ENCODE measurements at regions not wholly inside any gene's neighbourhood (a gene's known extent, or its start where the extent isn't known, plus 50 kb on each side); places are given as distances from the start of the nearest gene placed in this dataset.

DNA sequence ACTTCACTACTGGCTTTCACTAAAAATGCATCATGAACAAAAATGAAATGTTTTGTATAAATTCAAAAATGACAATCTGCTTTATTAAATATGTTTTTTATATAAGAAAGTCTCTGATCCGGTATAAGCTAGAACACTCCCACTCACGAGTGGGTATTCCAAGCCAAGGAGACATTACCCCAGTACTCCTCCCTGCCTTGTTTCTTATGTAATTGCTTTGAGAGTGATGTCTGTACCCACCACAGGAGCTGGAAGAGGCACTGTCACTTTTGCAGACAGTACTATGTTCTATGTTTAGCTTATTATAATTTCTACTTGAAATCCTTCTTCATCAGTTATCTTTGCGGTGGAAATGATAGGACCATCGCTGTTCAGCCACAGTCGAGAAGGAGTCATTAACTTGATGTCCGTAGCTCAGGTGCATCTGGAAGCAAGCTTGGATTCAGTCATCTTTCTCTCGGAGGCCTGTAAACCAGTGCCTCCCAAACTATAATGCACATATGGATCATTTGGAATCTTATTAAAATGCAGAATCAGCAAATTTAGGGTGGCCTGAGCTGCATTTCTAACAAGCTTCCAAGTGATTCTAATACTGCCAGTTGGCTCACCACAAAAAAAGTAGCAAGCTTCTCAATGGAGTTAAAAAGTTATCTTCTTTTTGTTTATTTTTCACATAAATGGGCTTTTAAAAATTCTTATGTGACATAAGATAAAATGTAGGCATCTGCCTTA lies 396.4 kb downstream of the GRIA2 start:
- no peaks in the 10 kb centered on the region for H3K36me3 ChIP-seq
- no peak overlapping the region for H3K27ac ChIP-seq
- no peaks in the 10 kb centered on the region for H3K9me3 ChIP-seq
- TF ChIP-seq POLR2A (IDR thresholded peaks at IDR 0.05), result no peak
- TF ChIP-seq, protein P1, sequence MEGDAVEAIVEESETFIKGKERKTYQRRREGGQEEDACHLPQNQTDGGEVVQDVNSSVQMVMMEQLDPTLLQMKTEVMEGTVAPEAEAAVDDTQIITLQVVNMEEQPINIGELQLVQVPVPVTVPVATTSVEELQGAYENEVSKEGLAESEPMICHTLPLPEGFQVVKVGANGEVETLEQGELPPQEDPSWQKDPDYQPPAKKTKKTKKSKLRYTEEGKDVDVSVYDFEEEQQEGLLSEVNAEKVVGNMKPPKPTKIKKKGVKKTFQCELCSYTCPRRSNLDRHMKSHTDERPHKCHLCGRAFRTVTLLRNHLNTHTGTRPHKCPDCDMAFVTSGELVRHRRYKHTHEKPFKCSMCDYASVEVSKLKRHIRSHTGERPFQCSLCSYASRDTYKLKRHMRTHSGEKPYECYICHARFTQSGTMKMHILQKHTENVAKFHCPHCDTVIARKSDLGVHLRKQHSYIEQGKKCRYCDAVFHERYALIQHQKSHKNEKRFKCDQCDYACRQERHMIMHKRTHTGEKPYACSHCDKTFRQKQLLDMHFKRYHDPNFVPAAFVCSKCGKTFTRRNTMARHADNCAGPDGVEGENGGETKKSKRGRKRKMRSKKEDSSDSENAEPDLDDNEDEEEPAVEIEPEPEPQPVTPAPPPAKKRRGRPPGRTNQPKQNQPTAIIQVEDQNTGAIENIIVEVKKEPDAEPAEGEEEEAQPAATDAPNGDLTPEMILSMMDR (IDR thresholded peaks at IDR 0.05), result no peak
- TF ChIP-seq POLR2AphosphoS5 (IDR thresholded peaks at IDR 0.05), result no peak
- no peak for TF ChIP-seq EP300 (IDR thresholded peaks at IDR 0.05)
- WGBS, 2 donors, result 94 to 96% methylated on average over 7 of the region's 7 CpGs
- no peak for DNase-seq
- H3K27me3 ChIP-seq, result no peaks in the 10 kb centered on the region
- intact Hi-C loops (cut with DNase I), result no loop called here
- no peaks in the 10 kb centered on the region for H3K4me1 ChIP-seq
- no peak overlapping the region for H3K4me3 ChIP-seq

DNA sequence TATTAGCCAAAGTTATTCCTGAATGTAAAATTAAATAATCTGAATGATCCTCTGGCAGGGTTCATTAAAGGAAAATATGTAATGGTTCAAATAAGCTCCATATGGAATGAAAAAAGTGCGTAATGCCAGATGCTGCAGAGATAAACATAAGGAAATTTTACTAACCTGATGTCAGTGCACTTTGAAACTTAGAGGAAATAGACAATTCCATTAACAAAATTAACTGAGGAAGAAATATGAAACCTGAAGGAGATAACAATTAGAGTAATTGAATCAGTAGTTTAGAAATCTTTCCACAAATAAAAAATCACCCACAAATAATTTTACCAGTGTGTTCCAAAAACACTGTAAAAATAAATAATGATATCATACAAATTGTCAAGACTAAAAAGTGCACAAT lies 387.5 kb downstream of the GRIA2 start:
- TF ChIP-seq POLR2AphosphoS5 (IDR thresholded peaks at IDR 0.05), result no peak
- TF ChIP-seq EP300 (IDR thresholded peaks at IDR 0.05), result no peak
- TF ChIP-seq, protein P1 (IDR thresholded peaks at IDR 0.05), result no peak
- TF ChIP-seq POLR2A (IDR thresholded peaks at IDR 0.05), result no peak
- WGBS, 2 donors, result 75 to 84% methylated on average over 1 of the region's 1 CpG
- Histone ChIP-seq H3K9me3 (no peaks in the 10 kb centered on the region), H3K36me3 (no peaks in the 10 kb centered on the region), H3K27ac (no peak overlapping the region), H3K27me3 (no peaks in the 10 kb centered on the region), H3K4me3 (no peak overlapping the region), H3K4me1 (no peaks in the 10 kb centered on the region)
- no peak for DNase-seq
- intact Hi-C loops (cut with DNase I), result no loop called here

DNA sequence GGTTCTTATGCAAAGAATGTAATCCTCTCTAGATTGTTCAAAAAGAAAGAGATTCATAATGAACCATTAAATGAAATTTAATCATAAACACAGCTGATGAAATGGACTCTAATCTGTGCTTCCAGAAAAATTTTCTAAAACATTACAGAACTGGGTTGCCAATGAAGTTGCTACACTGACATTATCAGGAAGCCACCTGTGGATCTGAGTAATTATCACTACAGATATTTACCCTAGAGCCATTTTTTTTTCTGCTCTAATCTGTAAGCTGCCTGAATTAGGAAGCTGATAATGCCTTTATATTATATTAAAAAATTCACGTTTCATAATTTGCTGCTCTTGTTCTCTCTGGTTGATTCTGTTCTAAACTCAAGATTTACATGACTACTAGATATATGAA lies 380.1 kb downstream of the GRIA2 start:
- no peak overlapping the region for H3K4me3 ChIP-seq
- WGBS, 2 donors, result 75 to 76% methylated on average over 1 of the region's 1 CpG
- no peak for TF ChIP-seq POLR2A (IDR thresholded peaks at IDR 0.05)
- no peak for TF ChIP-seq EP300 (IDR thresholded peaks at IDR 0.05)
- no peak for TF ChIP-seq POLR2AphosphoS5 (IDR thresholded peaks at IDR 0.05)
- TF ChIP-seq, protein P1 (IDR thresholded peaks at IDR 0.05), result no peak
- no peaks in the 10 kb centered on the region for H3K36me3 ChIP-seq
- H3K27me3 ChIP-seq, result no peaks in the 10 kb centered on the region
- no peak for DNase-seq
- no peak overlapping the region for H3K27ac ChIP-seq
- no peaks in the 10 kb centered on the region for H3K9me3 ChIP-seq
- no peaks in the 10 kb centered on the region for H3K4me1 ChIP-seq
- intact Hi-C loops (cut with DNase I), result no loop called here

DNA sequence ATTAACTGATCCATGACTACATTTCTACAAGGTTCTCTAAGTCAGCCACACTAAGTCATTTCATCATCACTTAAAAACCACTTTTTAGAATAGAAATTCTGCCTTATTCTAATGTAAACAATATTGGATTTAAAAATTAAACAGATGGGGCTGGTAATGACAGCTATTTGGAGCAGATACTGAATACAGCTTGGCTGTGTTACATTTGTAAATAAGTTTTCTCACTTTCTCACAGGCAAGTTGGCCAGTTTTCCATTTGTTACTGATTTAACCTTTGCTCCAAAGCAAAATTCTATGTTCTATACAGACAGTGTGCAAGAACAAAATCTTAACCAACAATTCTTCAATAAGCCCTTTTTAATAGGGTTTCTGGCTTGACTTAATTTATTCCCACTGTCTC lies 370.7 kb downstream of the GRIA2 start:
- no peak for TF ChIP-seq POLR2A (IDR thresholded peaks at IDR 0.05)
- TF ChIP-seq POLR2AphosphoS5 (IDR thresholded peaks at IDR 0.05), result no peak
- TF ChIP-seq, protein P1 (IDR thresholded peaks at IDR 0.05), result no peak
- TF ChIP-seq EP300 (IDR thresholded peaks at IDR 0.05), result no peak

DNA sequence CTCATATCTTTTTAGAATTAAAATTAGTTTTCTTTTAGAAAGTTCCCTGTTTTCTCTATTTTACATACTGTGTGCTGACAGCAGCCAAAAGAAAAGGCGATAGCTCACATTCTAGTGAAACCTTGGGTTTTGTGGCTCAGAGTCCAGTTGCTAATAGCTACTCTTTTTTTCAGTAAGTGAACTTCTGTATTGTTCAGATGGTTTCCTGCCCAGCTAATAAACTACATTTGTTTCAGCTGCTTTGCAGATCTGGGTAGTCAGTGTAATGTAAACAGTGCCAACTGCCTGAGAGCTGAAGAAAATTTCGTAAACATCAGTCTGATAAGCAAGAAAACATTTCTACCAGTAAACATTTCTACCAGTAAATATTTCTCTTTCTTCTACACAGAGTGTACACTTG lies 370.2 kb downstream of the GRIA2 start:
- no peak for DNase-seq
- intact Hi-C loops (cut with DNase I), result no loop called here
- TF ChIP-seq EP300 (IDR thresholded peaks at IDR 0.05) (no peak), POLR2AphosphoS5 (IDR thresholded peaks at IDR 0.05) (no peak), POLR2A (IDR thresholded peaks at IDR 0.05) (no peak)
- TF ChIP-seq, protein P1 (IDR thresholded peaks at IDR 0.05), result no peak
- no peaks in the 10 kb centered on the region for H3K36me3 ChIP-seq
- H3K27me3 ChIP-seq, result no peaks in the 10 kb centered on the region
- no peak overlapping the region for H3K4me3 ChIP-seq
- H3K27ac ChIP-seq, result no peak overlapping the region
- H3K4me1 ChIP-seq, result peaks cover 0 to 5% (median 0%) of the 10 kb centered on the region in 4 donors
- 51 to 60% methylated on average over 2 of the region's 2 CpGs for WGBS, 2 donors
- no peaks in the 10 kb centered on the region for H3K9me3 ChIP-seq

More for the DNA sequence above, 370.7 kb downstream of the GRIA2 start:
- H3K4me3 ChIP-seq, result no peak overlapping the region
- H3K27me3 ChIP-seq, result no peaks in the 10 kb centered on the region
- intact Hi-C loops (cut with DNase I), result no loop called here
- no peaks in the 10 kb centered on the region for H3K36me3 ChIP-seq
- no peak overlapping the region for H3K27ac ChIP-seq
- no peak for DNase-seq
- H3K4me1 ChIP-seq, result peaks cover 0 to 5% (median 0%) of the 10 kb centered on the region in 4 donors
- H3K9me3 ChIP-seq, result no peaks in the 10 kb centered on the region

All from sigmoid colon (tissue), 6 donors.